IMR-90 (cell line): ENCODE measurements at regions not wholly inside any gene's neighbourhood (a gene's known extent, or its start where the extent isn't known, plus 50 kb on each side); places are given as distances from the start of the nearest gene placed in this dataset.

ENCODE experiments used
- ATAC-seq: fragments of 200-7000 bp; cut with Tn5 transposase; 2 replicates; pipeline ENCODE4 v1.9.1; 2020; ENCODE audit warnings: low read depth, mild to moderate bottlenecking, moderate library complexity
- BruUV-seq: library from RNA; stranded (reverse); fragments of 400-500 nt; replicated peaks from 2 replicates; lab custom pipeline; 2021; lab: Mats Ljungman, UMichigan
- CTCF ChIA-PET: fragments of 300-600 bp; formaldehyde crosslinking; extraction: SDS; loops from one replicate; lab custom pipeline; 2021; ENCODE audit warnings: antibody characterized with exemption; lab: Yijun Ruan, JAX
- POLR2A ChIA-PET: fragments of 300-600 bp; sonication (Branson Sonifier 250); formaldehyde crosslinking; loops from one replicate; lab custom pipeline; 2022; ENCODE audit warnings: antibody characterized with exemption; ENCODE audit not compliant: unreplicated experiment; lab: Charles Lee
- DNase-seq: peaks from one replicate; pipeline ENCODE4 v3.0.0; 2013
- H2AFZ ChIP-seq: replicated peaks from 2 replicates; pipeline ENCODE3; 2013; ENCODE audit warnings: low read length, mild to moderate bottlenecking; ENCODE audit not compliant: poor library complexity
- H2AK5ac ChIP-seq: 2 replicates; pipeline ENCODE4 v1.6.1; 2013; ENCODE audit warnings: low read depth, low read length, inconsistent platforms
- H2AK9ac ChIP-seq: replicated peaks from 2 replicates; pipeline ENCODE3; 2013; ENCODE audit warnings: mild to moderate bottlenecking, low read depth, low read length, moderate library complexity; ENCODE audit not compliant: poor library complexity
- H2BK120ac ChIP-seq: 2 replicates; pipeline ENCODE4 v1.6.1; 2013; ENCODE audit warnings: low read depth, low read length, inconsistent platforms
- H2BK15ac ChIP-seq: 3 replicates; pipeline ENCODE4 v1.6.1; 2013; ENCODE audit warnings: low read depth, low read length, inconsistent platforms
- H2BK20ac ChIP-seq: 2 replicates; pipeline ENCODE4 v1.6.1; 2013; ENCODE audit warnings: low read depth, mild to moderate bottlenecking, inconsistent platforms, low read length, moderate library complexity
- H2BK5ac ChIP-seq: 2 replicates; pipeline ENCODE4 v1.6.1; 2013; ENCODE audit warnings: mild to moderate bottlenecking, low read depth, low read length, inconsistent platforms; ENCODE audit not compliant: poor library complexity, severe bottlenecking
- H3K14ac ChIP-seq: replicated peaks from 2 replicates; pipeline ENCODE4 v1.6.1; 2013; ENCODE audit warnings: low read depth, low read length, inconsistent platforms
- H3K18ac ChIP-seq: 2 replicates; pipeline ENCODE4 v1.6.1; 2013; ENCODE audit warnings: low read depth, low read length, control low read depth
- H3K23ac ChIP-seq: 2 replicates; pipeline ENCODE4 v1.6.1; 2013; ENCODE audit warnings: low read depth, low read length, inconsistent platforms
- H3K27ac ChIP-seq: 2 replicates; pipeline ENCODE4 v1.5.1; 2013; ENCODE audit warnings: mild to moderate bottlenecking, control low read depth, low read length; ENCODE audit not compliant: insufficient read depth
- H3K27me3 ChIP-seq: 2 replicates; pipeline ENCODE4 v1.6.1; 2013; ENCODE audit warnings: low read length; ENCODE audit not compliant: control insufficient read depth, insufficient read depth
- H3K36me3 ChIP-seq: 2 replicates; pipeline ENCODE4 v1.6.1; 2013; ENCODE audit warnings: low read length, mixed read lengths; ENCODE audit not compliant: control insufficient read depth, insufficient read depth
- H3K4ac ChIP-seq: 2 replicates; pipeline ENCODE4 v1.6.1; 2013; ENCODE audit warnings: low read depth, low read length, inconsistent platforms
- H3K4me1 ChIP-seq: 2 replicates; pipeline ENCODE4 v1.6.1; 2013; ENCODE audit warnings: low read length, mixed read lengths; ENCODE audit not compliant: control insufficient read depth, insufficient read depth
- H3K4me2 ChIP-seq: 2 replicates; pipeline ENCODE4 v1.6.1; 2013; ENCODE audit warnings: low read depth, mild to moderate bottlenecking, control low read depth, low read length, moderate library complexity
- H3K4me3 ChIP-seq: 2 replicates; pipeline ENCODE4 v1.5.1; 2013; ENCODE audit warnings: low read depth, mild to moderate bottlenecking, control low read depth, low read length, moderate library complexity; ENCODE audit not compliant: insufficient read depth
- H3K56ac ChIP-seq: 2 replicates; pipeline ENCODE4 v1.6.1; 2013; ENCODE audit warnings: low read length, inconsistent platforms; ENCODE audit not compliant: insufficient read depth; ENCODE audit errors: extremely low read depth
- H3K79me1 ChIP-seq, 2 experiments: 2 replicates each; pipeline ENCODE4 v1.6.1; 2013; ENCODE audit warnings: low read length in 2 of 2, inconsistent platforms in 1 of 2, low read depth in 1 of 2
- H3K9ac ChIP-seq: 2 replicates; pipeline ENCODE4 v1.6.1; 2013; ENCODE audit warnings: low read depth, low read length, control low read depth
- H3K9me1 ChIP-seq: 2 replicates; pipeline ENCODE4 v1.6.1; 2013; ENCODE audit warnings: low read length, inconsistent platforms; ENCODE audit not compliant: insufficient read depth
- H3K9me3 ChIP-seq: 2 replicates; pipeline ENCODE4 v1.6.1; 2013; ENCODE audit warnings: low read length; ENCODE audit not compliant: control insufficient read depth, insufficient read depth
- H4K20me1 ChIP-seq: 2 replicates; pipeline ENCODE4 v1.6.1; 2013; ENCODE audit warnings: low read length, inconsistent platforms; ENCODE audit not compliant: insufficient read depth
- H4K5ac ChIP-seq: 2 replicates; pipeline ENCODE4 v1.6.1; 2013; ENCODE audit warnings: mild to moderate bottlenecking, low read depth, low read length, control low read depth
- H4K8ac ChIP-seq, 2 experiments: 2 replicates each; pipeline ENCODE4 v1.6.1; 2013; ENCODE audit warnings: low read depth in 2 of 2, low read length in 2 of 2, control low read depth in 1 of 2, inconsistent platforms in 1 of 2
- H4K91ac ChIP-seq: 2 replicates; pipeline ENCODE4 v1.6.1; 2013; ENCODE audit warnings: low read depth, low read length, inconsistent platforms; ENCODE audit not compliant: insufficient read depth
- BHLHE40 ChIP-seq: fragments of 150-350 bp; IDR thresholded peaks from 2 replicates; pipeline ENCODE4 v1.6.1; 2016; ENCODE audit warnings: mild to moderate bottlenecking, low read depth, low read length
- CEBPB ChIP-seq: IDR thresholded peaks from 2 replicates; pipeline ENCODE4 v1.6.1; 2012; ENCODE audit warnings: low read depth, low read length, improper control_type of control experiment
- CHD1 ChIP-seq: IDR thresholded peaks from 2 replicates; pipeline ENCODE4 v1.6.1; 2012; ENCODE audit warnings: low read depth, low read length, improper control_type of control experiment
- FOS ChIP-seq: fragments of 150-350 bp; IDR thresholded peaks from 2 replicates; pipeline ENCODE4 v1.6.1; 2016; ENCODE audit warnings: low read depth, low read length
- MXI1 ChIP-seq: IDR thresholded peaks from 2 replicates; pipeline ENCODE4 v1.6.1; 2012; ENCODE audit warnings: low read depth, mild to moderate bottlenecking, low read length, moderate library complexity, borderline replicate concordance
- RAD21 ChIP-seq: IDR thresholded peaks from 2 replicates; pipeline ENCODE4 v1.6.1; 2012; ENCODE audit warnings: low read length, improper control_type of control experiment
- WGBS, 2 experiments: methylation state at CpG; one replicate each; pipeline versions ENCODE4 v1.1.5 to v1.1.7; 2013; ENCODE audit warnings: missing lambda C conversion rate in 2 of 2; ENCODE audit not compliant: insufficient read length in 1 of 2; ENCODE audit errors: extremely low coverage in 2 of 2; 5-methylcytosine and 5-hydroxymethylcytosine counted together
- dilution Hi-C: fragments of 300-500 bp; cut with HindIII; formaldehyde crosslinking; loops from one replicate; pipeline ENCODE4 v1.14.3; 2018; ENCODE audit warnings: low sequenced_read_pairs; ENCODE audit not compliant: unreplicated experiment
- in situ Hi-C: fragments of 300-500 bp; cut with MboI; formaldehyde crosslinking; loops from 3 replicates; pipeline ENCODE4 v1.14.3; 2019; ENCODE audit warnings: low sequenced_read_pairs, inconsistent platforms, mixed read lengths
- intact Hi-C: fragments of 100-400 bp; cut with micrococcal nuclease; formaldehyde crosslinking; loops from 2 replicates; pipeline ENCODE4 v1.10.0; 2022
- TF ChIP-seq, protein P1 (sequence below): fragments of 150-350 bp; IDR thresholded peaks from 2 replicates; pipeline ENCODE4 v1.6.1; 2017; ENCODE audit warnings: mild to moderate bottlenecking, antibody characterized with exemption, low read length, low read depth

GRCh38 chr15:100707229-100707628, 104.8 kb downstream of the ASB7 start:
- H4K8ac ChIP-seq: no peak overlapping the region
- H4K5ac ChIP-seq: no peak overlapping the region
- no peak overlapping the region for H2AK9ac ChIP-seq
- no peaks in the 10 kb centered on the region for H3K9me3 ChIP-seq
- in situ Hi-C loops: loop anchor here (25.0 kb wide), 1 partner anchor 555 kb away; the partner anchor contains the start of gene CHSY1
- no peaks in the 10 kb centered on the region for H3K36me3 ChIP-seq
- no peak overlapping the region for H3K4me2 ChIP-seq
- H2AK5ac ChIP-seq: 0 out of 2 replicates have a peak overlapping the region, but pooled peaks have one; percentile 15
- 0 out of 2 replicates have a peak overlapping the region, but pooled peaks have one; percentile 0 for H3K14ac ChIP-seq
- H2BK120ac ChIP-seq: peak overlapping the region; percentile 1; the same call in 1 of the 2 replicates
- CTCF ChIA-PET: interaction anchor here (0.6 kb wide), 1 partner anchor 279 kb away, joined by 5 read pairs; no protein-coding TSS in a partner anchor
- no peak overlapping the region for H3K4me3 ChIP-seq
- H2BK15ac ChIP-seq: peak overlapping the region; percentile 41; the same call in 1 of the 3 replicates
- no peaks in the 10 kb centered on the region for H3K27me3 ChIP-seq
- intact Hi-C loops: no loop called here
- H2AFZ ChIP-seq: no peak overlapping the region
- dilution Hi-C loops: no loop called here
- TF ChIP-seq CEBPB (no peak), BHLHE40 (no peak), FOS (no peak), MXI1 (no peak), CHD1 (no peak), RAD21 (no peak)
- TF ChIP-seq, protein P1, sequence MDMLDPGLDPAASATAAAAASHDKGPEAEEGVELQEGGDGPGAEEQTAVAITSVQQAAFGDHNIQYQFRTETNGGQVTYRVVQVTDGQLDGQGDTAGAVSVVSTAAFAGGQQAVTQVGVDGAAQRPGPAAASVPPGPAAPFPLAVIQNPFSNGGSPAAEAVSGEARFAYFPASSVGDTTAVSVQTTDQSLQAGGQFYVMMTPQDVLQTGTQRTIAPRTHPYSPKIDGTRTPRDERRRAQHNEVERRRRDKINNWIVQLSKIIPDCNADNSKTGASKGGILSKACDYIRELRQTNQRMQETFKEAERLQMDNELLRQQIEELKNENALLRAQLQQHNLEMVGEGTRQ: no peak
- H2BK5ac ChIP-seq: no peak overlapping the region
- DNase-seq: no peak
- 0 out of 2 replicates have a peak overlapping the region, but pooled peaks have one; percentile 0 for H3K4ac ChIP-seq
- POLR2A ChIA-PET: no interaction called here
- no peak overlapping the region for H3K56ac ChIP-seq
- BruUV-seq: no TSS peak
- no peak overlapping the region for H3K9ac ChIP-seq
- no peak for ATAC-seq
- peaks cover 27% of the 10 kb centered on the region for H3K4me1 ChIP-seq
- H4K20me1 ChIP-seq: no peaks in the 10 kb centered on the region
- no peak overlapping the region for H3K27ac ChIP-seq
- no peak overlapping the region for H3K23ac ChIP-seq
- H3K79me1 ChIP-seq: no peaks in the 10 kb centered on the region
- no peak overlapping the region for H3K18ac ChIP-seq
- H3K9me1 ChIP-seq: peaks cover 16% of the 10 kb centered on the region
- 83% methylated on average over 1 of the region's 4 CpGs; no CpG with 5 or more reads in 1 of the 2 experiments for WGBS, 2 experiments
- H4K91ac ChIP-seq: no peak overlapping the region
- H2BK20ac ChIP-seq: no peak overlapping the region
